AG04450 (cell line): ENCODE measurements at regions not wholly inside any gene's neighbourhood (a gene's known extent, or its start where the extent isn't known, plus 50 kb on each side); places are given as distances from the start of the nearest gene placed in this dataset.

Source experiments
- CTCF ChIA-PET: fragments of 300-600, 350-600 bp; formaldehyde crosslinking; extraction: SDS; loops from one replicate; lab custom pipeline; 2022; ENCODE audit warnings: antibody characterized with exemption, inconsistent platforms; lab: Charles Lee
- POLR2A ChIA-PET: fragments of 350-600 bp; formaldehyde crosslinking; extraction: SDS; loops from one replicate; lab custom pipeline; 2021; ENCODE audit warnings: antibody characterized with exemption, inconsistent platforms; lab: Yijun Ruan, JAX
- DNase-seq: peaks from one replicate; pipeline ENCODE4 v3.0.0-alpha.2; 2011; ENCODE audit warnings: low read depth, low spot score
- H3K27ac ChIP-seq: one replicate; pipeline ENCODE4 v1.5.1; 2012; ENCODE audit warnings: low read depth, low read length, control low read depth
- H3K27me3 ChIP-seq: one replicate; pipeline ENCODE4 v1.6.0; 2012; ENCODE audit warnings: low read length; ENCODE audit not compliant: control insufficient read depth, insufficient read depth
- H3K4me3 ChIP-seq: 2 replicates; pipeline ENCODE4 v1.5.1; 2011; ENCODE audit warnings: mild to moderate bottlenecking, low read depth, low read length, control low read depth
- H3K9me3 ChIP-seq: 2 replicates; pipeline ENCODE4 v1.5.1; 2012; ENCODE audit warnings: low read length; ENCODE audit not compliant: control insufficient read depth, insufficient read depth
- TF ChIP-seq, protein P1 (sequence below): IDR thresholded peaks from 2 replicates; pipeline ENCODE4 v1.5.1; 2011; ENCODE audit warnings: low read depth, low read length, control low read depth, inconsistent platforms

DNA sequence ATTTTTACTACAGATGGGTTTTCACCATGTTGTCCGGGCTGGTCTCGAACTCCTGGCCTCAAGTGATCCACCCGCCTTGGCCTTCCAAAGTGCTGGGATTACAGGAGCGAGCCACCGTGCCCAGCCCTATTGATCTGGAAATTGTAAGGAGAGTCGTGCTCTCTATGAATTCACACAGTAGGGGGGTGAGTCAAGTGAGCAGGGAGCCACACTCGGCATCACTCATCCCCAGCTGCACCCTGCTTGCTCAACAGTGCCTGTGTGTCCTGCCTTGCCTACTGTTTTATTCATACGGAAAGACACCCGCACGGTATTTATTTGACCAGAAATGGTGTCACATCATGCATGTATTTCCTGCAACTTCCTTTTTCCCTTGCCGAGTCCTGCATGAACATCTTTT is 157.2 kb upstream of the FOXF1 start:
- Histone ChIP-seq H3K27me3 (no peaks in the 10 kb centered on the region), H3K9me3 (peaks cover 10% of the 10 kb centered on the region), H3K4me3 (no peak overlapping the region), H3K27ac (no peak overlapping the region)
- TF ChIP-seq, protein P1, sequence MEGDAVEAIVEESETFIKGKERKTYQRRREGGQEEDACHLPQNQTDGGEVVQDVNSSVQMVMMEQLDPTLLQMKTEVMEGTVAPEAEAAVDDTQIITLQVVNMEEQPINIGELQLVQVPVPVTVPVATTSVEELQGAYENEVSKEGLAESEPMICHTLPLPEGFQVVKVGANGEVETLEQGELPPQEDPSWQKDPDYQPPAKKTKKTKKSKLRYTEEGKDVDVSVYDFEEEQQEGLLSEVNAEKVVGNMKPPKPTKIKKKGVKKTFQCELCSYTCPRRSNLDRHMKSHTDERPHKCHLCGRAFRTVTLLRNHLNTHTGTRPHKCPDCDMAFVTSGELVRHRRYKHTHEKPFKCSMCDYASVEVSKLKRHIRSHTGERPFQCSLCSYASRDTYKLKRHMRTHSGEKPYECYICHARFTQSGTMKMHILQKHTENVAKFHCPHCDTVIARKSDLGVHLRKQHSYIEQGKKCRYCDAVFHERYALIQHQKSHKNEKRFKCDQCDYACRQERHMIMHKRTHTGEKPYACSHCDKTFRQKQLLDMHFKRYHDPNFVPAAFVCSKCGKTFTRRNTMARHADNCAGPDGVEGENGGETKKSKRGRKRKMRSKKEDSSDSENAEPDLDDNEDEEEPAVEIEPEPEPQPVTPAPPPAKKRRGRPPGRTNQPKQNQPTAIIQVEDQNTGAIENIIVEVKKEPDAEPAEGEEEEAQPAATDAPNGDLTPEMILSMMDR: no peak
- CTCF ChIA-PET: no interaction called here
- POLR2A ChIA-PET: interaction anchor here (1.5 kb wide), 1 partner anchor 157 kb away, joined by 3 read pairs; the partner anchor contains the start of gene FOXF1
- peak; percentile 47 for DNase-seq

DNA sequence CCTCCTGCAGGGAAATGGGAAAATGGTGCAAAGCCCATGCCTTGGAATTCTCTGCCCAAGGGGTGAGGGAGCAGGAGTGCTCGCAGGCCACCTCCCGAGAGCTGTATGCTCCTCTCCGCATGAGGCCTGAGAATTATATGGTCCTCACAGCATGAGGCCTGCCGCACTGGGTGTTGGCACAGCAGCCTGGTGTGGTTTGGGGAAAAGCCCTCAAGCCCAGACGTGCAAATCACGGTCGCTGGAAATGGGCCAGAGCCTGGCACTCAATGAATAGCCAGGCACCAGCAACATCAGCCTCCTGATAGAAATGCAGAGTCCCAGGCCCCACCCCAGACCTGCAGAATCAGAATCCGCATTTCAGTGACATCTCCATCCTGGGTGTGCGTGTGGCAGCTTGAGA is 156.4 kb upstream of the FOXF1 start:
- DNase-seq: no peak
- ChIA-PET POLR2A (interaction anchor here (0.6 to 1.5 kb wide), 3 partner anchors 11 to 156 kb away, joined by 3 read pairs; partner anchors contain the start of gene FOXF1), CTCF (interaction anchor here (0.5 kb wide), 1 partner anchor 17 kb away, joined by 3 read pairs; no protein-coding TSS in a partner anchor)
- Histone ChIP-seq H3K27ac (peak overlapping the region; percentile 88), H3K27me3 (no peaks in the 10 kb centered on the region), H3K9me3 (peaks cover 10% of the 10 kb centered on the region), H3K4me3 (no peak overlapping the region)
- TF ChIP-seq, protein P1: no peak

DNA sequence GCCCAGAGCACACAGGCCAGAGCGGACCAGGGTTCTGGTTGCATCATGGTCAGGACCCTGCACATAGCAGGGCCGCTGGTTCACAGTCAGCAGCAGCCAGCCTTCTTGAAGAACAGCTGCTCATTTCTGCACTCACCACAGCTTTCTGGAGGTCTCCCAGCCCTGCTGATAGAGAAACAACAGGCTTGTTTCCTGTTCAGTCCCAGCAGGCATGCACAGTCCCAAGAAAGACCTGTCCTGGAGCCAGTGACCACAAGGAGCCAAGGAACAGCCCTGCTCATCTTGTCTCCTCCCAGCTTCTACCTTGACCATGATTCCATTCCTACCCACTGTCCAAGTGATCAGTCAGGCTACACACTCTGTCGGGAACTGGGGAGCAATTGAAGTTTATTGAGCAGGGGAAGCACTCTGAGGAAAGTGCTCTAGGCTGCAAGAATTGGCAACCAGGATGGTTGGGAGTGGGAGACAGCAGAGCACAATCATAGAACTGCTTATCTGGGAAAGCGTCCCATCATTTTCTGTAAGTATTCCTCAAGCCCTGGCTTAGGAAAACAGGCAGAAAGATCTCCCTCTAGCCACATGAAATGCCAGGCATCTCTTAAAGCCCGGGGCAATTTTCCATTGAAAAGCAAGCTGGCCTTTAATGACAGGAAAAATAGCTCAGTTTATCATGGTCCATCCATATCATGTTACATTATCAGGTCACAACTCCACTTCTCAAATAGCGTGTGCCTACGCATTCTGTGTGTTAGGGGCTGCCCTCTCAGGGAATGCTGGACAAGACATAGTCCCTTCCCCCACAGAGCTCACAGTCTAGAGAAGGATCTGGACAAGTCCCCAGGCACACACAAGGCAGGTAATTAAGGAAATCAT is 155.4 kb upstream of the FOXF1 start:
- Histone ChIP-seq H3K9me3 (peaks cover 10% of the 10 kb centered on the region), H3K4me3 (no peak overlapping the region), H3K27ac (peak overlapping the region; percentile 88), H3K27me3 (no peaks in the 10 kb centered on the region)
- CTCF ChIA-PET: interaction anchor here (0.6 to 1.5 kb wide), 3 partner anchors 14 to 535 kb away, joined by 3 to 4 read pairs (median 4); no protein-coding TSS in a partner anchor
- DNase-seq: no peak
- POLR2A ChIA-PET: interaction anchor here (0.6 to 1.2 kb wide), 2 partner anchors 12 to 49 kb away, joined by 3 read pairs; no protein-coding TSS in a partner anchor
- TF ChIP-seq, protein P1: no peak

DNA sequence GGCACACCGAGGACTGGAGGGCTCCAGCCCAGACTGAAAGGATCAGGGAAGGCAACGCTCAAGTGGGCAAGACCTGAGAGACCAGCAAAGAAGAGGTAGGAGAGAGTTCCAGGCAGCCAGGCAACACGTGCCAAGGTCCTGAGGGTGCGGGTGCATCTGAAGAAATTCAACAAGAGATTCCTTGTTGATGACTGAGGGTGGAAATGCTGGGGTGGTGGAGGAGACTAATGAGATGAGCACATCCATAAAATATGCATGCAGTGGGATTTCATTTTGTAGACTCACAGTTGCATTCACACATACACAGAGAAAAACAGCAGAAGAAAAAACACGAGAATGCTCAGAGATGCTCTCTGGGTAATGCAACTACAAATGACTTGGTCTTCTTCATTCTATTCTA is 154.8 kb upstream of the FOXF1 start:
- POLR2A ChIA-PET: no interaction called here

More for the DNA sequence above, 154.8 kb upstream of the FOXF1 start:
- DNase-seq: peak; percentile 71
- Histone ChIP-seq H3K9me3 (peaks cover 10% of the 10 kb centered on the region), H3K27me3 (no peaks in the 10 kb centered on the region), H3K27ac (peak overlapping the region; percentile 88), H3K4me3 (no peak overlapping the region)
- CTCF ChIA-PET: interaction anchor here (0.6 to 1.5 kb wide), 3 partner anchors 15 to 536 kb away, joined by 3 to 4 read pairs (median 4); no protein-coding TSS in a partner anchor
- TF ChIP-seq, protein P1: no peak
